Activated T-cell treated with anti-CD3 and anti-CD28 coated beads, Interleukin-2, amount 50 U/mL, for 72 hours (primary cell): ENCODE measurements at regions not wholly inside any gene's neighbourhood (a gene's known extent, or its start where the extent isn't known, plus 50 kb on each side); places are given as distances from the start of the nearest gene placed in this dataset.

Experiments
- ATAC-seq, 2 donors: fragments of 150-1000 bp; cut with Tn5 transposase; replicated peaks in 1 of 2; 2 replicates each; pipeline ENCODE4 v1.10.0; 2021; ENCODE audit warnings: moderate library complexity in 2 of 2, mild to moderate bottlenecking in 1 of 2
- DNase-seq, 2 donors: peaks; one replicate each; pipeline ENCODE4 v3.0.0; 2021 to 2022; ENCODE audit warnings: mixed read lengths in 1 of 2
- H3K27ac Mint-ChIP-seq: one replicate; pipeline ENCODE4 v1.8.0; 2022; ENCODE audit warnings: mild to moderate bottlenecking, moderate library complexity, mixed read lengths
- H3K27me3 Mint-ChIP-seq: one replicate; pipeline ENCODE4 v1.8.0; 2022; ENCODE audit warnings: low read depth, mixed read lengths
- H3K36me3 Mint-ChIP-seq, 2 donors: one replicate each; pipeline ENCODE4 v1.8.0; 2022; ENCODE audit warnings: mixed read lengths in 2 of 2, mild to moderate bottlenecking in 1 of 2; ENCODE audit not compliant: insufficient read depth in 2 of 2
- H3K4me1 Mint-ChIP-seq: one replicate; pipeline ENCODE4 v1.8.0; 2022; ENCODE audit warnings: low read depth, mixed read lengths
- H3K4me3 Mint-ChIP-seq, 2 donors: one replicate each; pipeline ENCODE4 v1.8.0; 2022; ENCODE audit warnings: mild to moderate bottlenecking in 2 of 2, mixed read lengths in 2 of 2, moderate library complexity in 2 of 2
- H3K9me3 Mint-ChIP-seq, 2 donors: one replicate each; pipeline ENCODE4 v1.8.0; 2022; ENCODE audit warnings: mixed read lengths in 2 of 2

DNA sequence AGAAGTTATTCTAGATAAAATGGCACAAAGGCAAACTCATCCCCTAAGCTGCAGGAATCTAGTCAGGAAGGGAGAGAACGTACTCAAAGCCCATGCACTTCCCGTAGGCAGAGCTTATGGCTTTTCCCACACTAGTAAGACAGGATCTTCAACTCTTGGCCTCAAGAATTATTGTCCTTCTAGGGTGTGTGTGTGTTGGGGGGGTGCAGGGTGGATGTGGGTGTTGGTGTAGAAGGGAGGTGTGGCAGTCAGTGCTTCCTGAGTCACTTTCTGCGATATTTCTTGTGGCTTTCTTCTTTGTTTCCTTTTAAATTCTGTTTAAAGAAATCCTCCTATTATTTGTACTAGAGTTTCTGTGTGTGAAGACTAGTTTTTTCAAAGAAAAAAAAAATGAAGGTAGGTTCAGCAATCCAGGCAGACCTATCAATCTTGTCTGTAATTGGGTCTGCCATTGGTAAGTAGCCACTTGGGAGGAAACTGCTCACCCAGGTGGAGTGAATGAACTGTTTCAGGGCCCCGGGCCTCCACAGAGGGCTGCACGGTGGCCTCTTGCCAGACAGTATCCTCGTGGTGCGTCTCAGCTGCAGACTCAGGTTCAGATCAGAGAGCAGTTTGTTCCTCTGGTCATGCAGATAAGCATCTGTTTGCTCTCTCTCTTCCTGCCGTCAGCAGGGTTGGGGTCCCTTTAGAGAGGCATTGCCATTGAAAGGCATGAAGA lies 131.9 kb downstream of the NPR3 start:
- ATAC-seq, result no peak
- Mint-ChIP-seq H3K4me1 (no peaks in the 10 kb centered on the region), H3K27me3 (no peaks in the 10 kb centered on the region), H3K4me3 (no peak overlapping the region), H3K36me3 (peaks cover 0 to 2% of the 10 kb centered on the region in 2 donors), H3K9me3 (no peaks in the 10 kb centered on the region), H3K27ac (no peak overlapping the region)
- DNase-seq, result no peak

GRCh38 chr5:32843531-32843895 lies 132.4 kb downstream of the NPR3 start:
- ATAC-seq (no peak), DNase-seq (no peak)
- no peaks in the 10 kb centered on the region for H3K36me3 Mint-ChIP-seq
- H3K9me3 Mint-ChIP-seq, result peaks cover 0 to 1% of the 10 kb centered on the region in 2 donors
- H3K4me1 Mint-ChIP-seq, result no peaks in the 10 kb centered on the region
- H3K27me3 Mint-ChIP-seq, result no peaks in the 10 kb centered on the region
- H3K4me3 Mint-ChIP-seq, result no peak overlapping the region
- no peak overlapping the region for H3K27ac Mint-ChIP-seq

DNA sequence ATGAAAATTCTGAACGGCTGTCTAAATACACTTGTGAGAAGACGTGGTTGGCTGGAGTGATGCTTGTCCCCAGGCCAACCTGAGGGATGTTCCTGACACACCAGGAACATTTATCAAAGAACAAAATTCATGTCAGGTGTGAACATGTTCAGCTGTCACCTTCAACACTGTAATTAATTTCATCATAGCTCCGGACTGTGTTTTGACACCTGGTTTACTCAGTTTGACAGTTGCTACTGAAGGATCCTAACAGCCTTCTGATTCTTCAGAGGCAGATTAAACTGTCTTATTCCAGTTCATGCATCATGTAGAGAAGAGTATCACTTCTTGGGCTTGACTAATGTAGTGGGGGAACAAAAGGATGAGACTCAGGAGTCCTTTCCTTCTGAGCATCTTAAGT lies 134.1 kb downstream of the NPR3 start:
- ATAC-seq, result no peak
- Mint-ChIP-seq H3K36me3 (no peaks in the 10 kb centered on the region), H3K27me3 (no peaks in the 10 kb centered on the region)

GRCh38 chr5:32848120-32848519 lies 137.0 kb downstream of the NPR3 start:
- no peak overlapping the region for H3K4me3 Mint-ChIP-seq
- no peak overlapping the region for H3K27ac Mint-ChIP-seq
- ATAC-seq (no peak), DNase-seq (no peak)
- peaks cover 0 to 1% of the 10 kb centered on the region in 2 donors for H3K9me3 Mint-ChIP-seq
- H3K36me3 Mint-ChIP-seq, result no peaks in the 10 kb centered on the region
- H3K4me1 Mint-ChIP-seq, result no peaks in the 10 kb centered on the region
- no peaks in the 10 kb centered on the region for H3K27me3 Mint-ChIP-seq

More for the DNA sequence above, 134.1 kb downstream of the NPR3 start:
- Mint-ChIP-seq H3K27ac (no peak overlapping the region), H3K4me1 (no peaks in the 10 kb centered on the region), H3K9me3 (peaks cover 0 to 1% of the 10 kb centered on the region in 2 donors), H3K4me3 (no peak overlapping the region)
- no peak for DNase-seq

GRCh38 chr5:32848681-32849080 lies 137.6 kb downstream of the NPR3 start:
- Mint-ChIP-seq H3K4me3 (no peak overlapping the region), H3K27ac (no peak overlapping the region), H3K4me1 (no peaks in the 10 kb centered on the region), H3K27me3 (no peaks in the 10 kb centered on the region), H3K36me3 (no peaks in the 10 kb centered on the region), H3K9me3 (peaks cover 0 to 1% of the 10 kb centered on the region in 2 donors)
- DNase-seq (no peak), ATAC-seq (no peak)

DNA sequence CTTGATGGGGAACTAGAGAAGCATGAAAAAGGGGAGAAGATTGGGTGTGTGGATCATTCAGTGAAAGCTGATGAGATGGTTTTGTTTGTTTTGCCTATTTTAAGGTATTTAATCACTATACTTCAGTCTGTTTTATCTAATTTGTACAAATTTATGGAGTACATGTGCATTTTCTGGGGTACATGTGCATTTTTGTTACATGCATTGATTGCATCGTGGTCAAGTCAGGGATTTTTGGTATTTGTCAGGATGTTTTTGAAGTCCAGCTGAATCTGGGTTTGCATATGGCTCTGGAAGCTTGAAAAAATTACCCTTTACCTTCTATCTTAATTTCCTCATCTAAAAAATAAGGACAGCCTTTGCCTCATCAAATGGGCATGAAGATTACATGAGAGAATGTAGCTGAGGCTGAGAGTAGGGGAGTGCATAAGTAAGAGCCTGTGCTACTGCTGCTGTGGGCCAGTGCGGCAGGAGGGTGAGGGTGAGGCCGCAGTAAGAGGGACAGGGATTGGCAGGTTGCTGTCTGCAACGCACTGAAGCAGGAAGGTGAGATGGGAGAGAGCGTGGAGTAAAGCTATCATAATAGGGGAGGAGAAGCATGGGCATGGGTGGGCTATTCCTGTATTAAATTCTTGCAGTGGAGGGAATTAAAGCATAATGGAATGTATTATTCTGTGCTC lies 139.8 kb downstream of the NPR3 start:
- Mint-ChIP-seq H3K27me3 (no peaks in the 10 kb centered on the region), H3K4me1 (no peaks in the 10 kb centered on the region), H3K36me3 (no peaks in the 10 kb centered on the region), H3K27ac (no peak overlapping the region), H3K4me3 (no peak overlapping the region), H3K9me3 (peaks cover 1 to 2% of the 10 kb centered on the region in 2 donors)
- ATAC-seq (no peak), DNase-seq (no peak)

GRCh38 chr5:32851559-32852173 lies 140.5 kb downstream of the NPR3 start:
- Mint-ChIP-seq H3K4me1 (no peaks in the 10 kb centered on the region), H3K27ac (no peak overlapping the region), H3K4me3 (no peak overlapping the region), H3K36me3 (no peaks in the 10 kb centered on the region), H3K27me3 (no peaks in the 10 kb centered on the region), H3K9me3 (peaks cover 1 to 2% of the 10 kb centered on the region in 2 donors)
- no peak for DNase-seq
- no peak for ATAC-seq

DNA sequence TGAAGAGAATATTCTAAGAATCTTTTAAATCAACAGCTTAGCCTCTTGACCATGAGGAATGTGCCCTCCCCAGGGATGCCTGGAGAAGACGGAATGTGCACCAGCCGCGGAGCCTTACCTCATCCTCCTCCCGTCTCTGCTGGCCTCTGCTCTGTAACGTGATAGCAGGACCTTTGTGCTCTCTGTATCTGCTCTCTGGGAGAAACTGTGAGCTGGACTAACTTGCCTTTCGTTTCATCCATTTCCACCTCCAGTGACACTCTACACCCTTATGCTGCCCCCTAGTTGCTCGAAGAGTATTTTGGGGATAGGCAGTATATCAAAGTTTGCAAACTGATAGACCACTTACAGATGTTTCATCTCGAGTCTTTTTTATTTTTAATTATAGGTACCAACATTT lies 141.4 kb downstream of the NPR3 start:
- ATAC-seq (no peak), DNase-seq (no peak)
- H3K27me3 Mint-ChIP-seq, result no peaks in the 10 kb centered on the region
- H3K9me3 Mint-ChIP-seq, result peaks cover 1 to 2% of the 10 kb centered on the region in 2 donors
- no peaks in the 10 kb centered on the region for H3K36me3 Mint-ChIP-seq
- H3K27ac Mint-ChIP-seq, result no peak overlapping the region
- no peaks in the 10 kb centered on the region for H3K4me1 Mint-ChIP-seq
- H3K4me3 Mint-ChIP-seq, result no peak overlapping the region

- no peak overlapping the region for H3K27ac Mint-ChIP-seq
- no peak for ATAC-seq
- no peak overlapping the region for H3K4me3 Mint-ChIP-seq
- H3K36me3 Mint-ChIP-seq, result no peaks in the 10 kb centered on the region
- no peaks in the 10 kb centered on the region for H3K4me1 Mint-ChIP-seq
- peaks cover 1 to 2% of the 10 kb centered on the region in 2 donors for H3K9me3 Mint-ChIP-seq
- no peak for DNase-seq
- no peaks in the 10 kb centered on the region for H3K27me3 Mint-ChIP-seq
These were observed 141.9 kb downstream of the NPR3 start for GRCh38 chr5:32852976-32853375.

DNA sequence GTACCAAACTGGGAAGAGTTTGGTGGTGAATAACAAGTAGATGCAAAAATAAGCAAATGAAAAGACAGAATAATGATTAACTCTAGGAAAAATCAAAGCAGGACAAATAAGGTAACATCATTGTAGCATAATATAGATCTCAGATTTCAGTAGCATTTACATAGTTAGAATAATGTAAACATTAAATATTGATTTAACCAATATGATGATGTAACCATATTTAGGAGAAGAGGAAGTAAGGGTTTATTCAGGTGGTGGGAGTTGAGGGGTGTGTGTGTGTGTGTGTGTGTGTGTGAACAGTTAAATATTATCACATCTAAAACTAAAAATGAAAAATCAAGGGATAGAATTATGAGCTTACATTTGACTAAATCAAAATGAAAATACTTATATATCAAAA lies 143.4 kb downstream of the NPR3 start:
- H3K27me3 Mint-ChIP-seq, result no peaks in the 10 kb centered on the region
- no peaks in the 10 kb centered on the region for H3K4me1 Mint-ChIP-seq
- ATAC-seq, result no peak
- H3K4me3 Mint-ChIP-seq, result no peak overlapping the region
- H3K36me3 Mint-ChIP-seq, result peaks cover 0 to 5% of the 10 kb centered on the region in 2 donors
- no peak for DNase-seq
- peaks cover 4 to 9% of the 10 kb centered on the region in 2 donors for H3K9me3 Mint-ChIP-seq
- no peak overlapping the region for H3K27ac Mint-ChIP-seq

- ATAC-seq, result no peak
- DNase-seq, result no peak
- Mint-ChIP-seq H3K36me3 (peaks cover 0 to 6% of the 10 kb centered on the region in 2 donors), H3K27ac (no peak overlapping the region), H3K4me3 (no peak overlapping the region), H3K27me3 (no peaks in the 10 kb centered on the region), H3K4me1 (no peaks in the 10 kb centered on the region), H3K9me3 (peaks cover 7 to 19% of the 10 kb centered on the region in 2 donors)
These were observed 148.1 kb downstream of the NPR3 start for GRCh38 chr5:32859211-32859641.

DNA sequence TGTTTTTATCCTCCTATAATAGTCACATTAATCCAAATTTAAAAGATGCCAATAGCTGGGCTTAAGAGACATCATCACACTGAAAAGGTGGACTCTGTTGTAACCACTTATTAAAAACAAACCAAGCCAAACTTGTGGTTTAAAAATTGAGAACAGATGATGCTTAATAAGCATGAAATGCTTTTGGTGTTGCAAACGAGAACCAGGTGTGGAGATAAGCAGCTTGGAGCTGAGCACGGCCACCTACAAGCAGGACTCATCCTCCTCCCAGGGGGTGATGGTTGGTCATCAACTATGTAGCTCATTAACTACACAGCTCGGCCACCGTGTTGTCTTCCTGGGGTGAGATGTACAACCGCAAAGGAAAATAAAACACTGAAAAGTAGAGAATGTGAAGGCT lies 154.4 kb downstream of the NPR3 start:
- peaks cover 10 to 15% of the 10 kb centered on the region in 2 donors for H3K9me3 Mint-ChIP-seq
- no peaks in the 10 kb centered on the region for H3K4me1 Mint-ChIP-seq
- no peaks in the 10 kb centered on the region for H3K27me3 Mint-ChIP-seq

GRCh38 chr5:32866138-32866537 lies 155.0 kb downstream of the NPR3 start:
- DNase-seq (no peak), ATAC-seq (no peak)
- H3K27ac Mint-ChIP-seq, result no peak overlapping the region
- peaks cover 11 to 15% of the 10 kb centered on the region in 2 donors for H3K9me3 Mint-ChIP-seq
- no peaks in the 10 kb centered on the region for H3K36me3 Mint-ChIP-seq
- H3K4me3 Mint-ChIP-seq, result no peak overlapping the region
- no peaks in the 10 kb centered on the region for H3K4me1 Mint-ChIP-seq
- H3K27me3 Mint-ChIP-seq, result no peaks in the 10 kb centered on the region

More for the DNA sequence above, 154.4 kb downstream of the NPR3 start:
- Mint-ChIP-seq H3K27ac (no peak overlapping the region), H3K36me3 (no peaks in the 10 kb centered on the region), H3K4me3 (no peak overlapping the region)
- ATAC-seq, result no peak
- DNase-seq, result no peak
